CD14-positive monocyte (primary cell): ENCODE measurements at regions not wholly inside any gene's neighbourhood (a gene's known extent, or its start where the extent isn't known, plus 50 kb on each side); places are given as distances from the start of the nearest gene placed in this dataset.
"Not testable (repeated sequence)": the region's sequence is repeated elsewhere in the genome, so short reads cannot be mapped to it uniquely, and the experiment has no call there.

Experiments used
- DNase-seq, 3 donors: peaks; one replicate each; pipeline ENCODE4 v3.0.0-alpha.2; 2011 to 2022
- H2AFZ ChIP-seq: 2 replicates; pipeline ENCODE4 v1.6.0; 2012; ENCODE audit warnings: mild to moderate bottlenecking, low read depth, low read length, inconsistent platforms; ENCODE audit not compliant: insufficient read depth, poor library complexity, severe bottlenecking
- H3K27ac ChIP-seq, 2 donors: 1 replicate in 1 of 2; 2 replicates in 1 of 2; pipeline ENCODE4 v1.5.1; 2012 to 2013; ENCODE audit warnings: low read length in 2 of 2, control low read depth in 1 of 2, inconsistent platforms in 1 of 2, low read depth in 1 of 2, mild to moderate bottlenecking in 1 of 2
- H3K27me3 ChIP-seq, 2 donors: one replicate each; pipeline versions ENCODE4 v1.6.0 to v1.6.1; 2011 to 2013; ENCODE audit warnings: low read length in 2 of 2; ENCODE audit not compliant: control insufficient read depth in 2 of 2, insufficient read depth in 2 of 2
- H3K36me3 ChIP-seq, 2 donors: replicated peaks in 1 of 2; 1 replicate in 1 of 2; 2 replicates in 1 of 2; pipeline versions ENCODE4 v1.5.1 to v1.6.1; 2012 to 2013; ENCODE audit warnings: low read length in 2 of 2, control low read depth in 1 of 2, inconsistent platforms in 1 of 2, mild to moderate bottlenecking in 1 of 2; ENCODE audit not compliant: insufficient read depth in 2 of 2, control insufficient read depth in 1 of 2
- H3K4me1 ChIP-seq, 2 donors: 1 replicate in 1 of 2; 2 replicates in 1 of 2; pipeline versions ENCODE4 v1.5.1 to v1.6.1; 2012 to 2013; ENCODE audit warnings: low read length in 2 of 2, control low read depth in 1 of 2, inconsistent platforms in 1 of 2, mild to moderate bottlenecking in 1 of 2, moderate library complexity in 1 of 2; ENCODE audit not compliant: insufficient read depth in 2 of 2, control insufficient read depth in 1 of 2
- H3K4me2 ChIP-seq: replicated peaks from 2 replicates; pipeline ENCODE3; 2012; ENCODE audit warnings: low read length, moderate library complexity, mild to moderate bottlenecking; ENCODE audit not compliant: poor library complexity, severe bottlenecking; ENCODE audit errors: extremely low read depth
- H3K4me3 ChIP-seq, 3 experiments: fragments of 200-600 bp in 1 of 3; sonication (generic) in 1 of 3; replicated peaks in 1 of 3; 1 replicate in 2 of 3; 2 replicates in 1 of 3; pipeline ENCODE4 v1.5.1; 2011 to 2013; ENCODE audit warnings: low read length in 3 of 3, mild to moderate bottlenecking in 3 of 3, control low read depth in 2 of 3, low read depth in 2 of 3, inconsistent platforms in 1 of 3, moderate library complexity in 1 of 3
- H3K79me2 ChIP-seq: 2 replicates; pipeline ENCODE4 v1.6.0; 2012; ENCODE audit warnings: mild to moderate bottlenecking, control low read depth, inconsistent platforms, low read length, moderate library complexity; ENCODE audit not compliant: insufficient read depth
- H3K9ac ChIP-seq: 2 replicates; pipeline ENCODE4 v1.6.0; 2017; ENCODE audit warnings: low read length, mild to moderate bottlenecking; ENCODE audit not compliant: insufficient read depth, poor library complexity, severe bottlenecking
- H3K9me3 ChIP-seq, 2 donors: replicated peaks in 1 of 2; 1 replicate in 1 of 2; 2 replicates in 1 of 2; pipeline versions ENCODE4 v1.5.1 to v1.6.1; 2012 to 2013; ENCODE audit warnings: low read length in 2 of 2, control low read depth in 1 of 2; ENCODE audit not compliant: control insufficient read depth in 1 of 2, insufficient read depth in 1 of 2
- H4K20me1 ChIP-seq: 2 replicates; pipeline ENCODE4 v1.6.0; 2012; ENCODE audit warnings: mild to moderate bottlenecking, low read length, control low read depth, moderate library complexity; ENCODE audit not compliant: insufficient read depth
- H3K27ac Mint-ChIP-seq, 7 donors: one replicate each; pipeline ENCODE4 v1.8.0; 2020; ENCODE audit warnings: mild to moderate bottlenecking in 7 of 7, mixed read lengths in 7 of 7, moderate library complexity in 6 of 7, inconsistent platforms in 2 of 7
- H3K27me3 Mint-ChIP-seq, 3 donors: one replicate each; pipeline ENCODE4 v1.8.0; 2021 to 2022; ENCODE audit warnings: low read depth in 3 of 3, mild to moderate bottlenecking in 3 of 3, mixed read lengths in 3 of 3, moderate library complexity in 3 of 3, inconsistent platforms in 1 of 3
- H3K36me3 Mint-ChIP-seq, 2 donors: one replicate each; pipeline ENCODE4 v1.8.0; 2020; ENCODE audit warnings: mixed read lengths in 2 of 2, inconsistent platforms in 1 of 2, mild to moderate bottlenecking in 1 of 2
- H3K4me1 Mint-ChIP-seq: one replicate; pipeline ENCODE4 v1.8.0; 2020; ENCODE audit warnings: mild to moderate bottlenecking, mixed read lengths
- H3K4me3 Mint-ChIP-seq, 2 donors: one replicate each; pipeline ENCODE4 v1.8.0; 2020; ENCODE audit warnings: mild to moderate bottlenecking in 2 of 2, mixed read lengths in 2 of 2, moderate library complexity in 1 of 2
- H3K9me3 Mint-ChIP-seq, 7 donors: one replicate each; pipeline ENCODE4 v1.8.0; 2020 to 2022; ENCODE audit warnings: mixed read lengths in 7 of 7, mild to moderate bottlenecking in 6 of 7, moderate library complexity in 6 of 7, inconsistent platforms in 2 of 7
- CTCF ChIP-seq: fragments of 200-600 bp; IDR thresholded peaks from one replicate; pipeline ENCODE4 v1.8.0; 2022; ENCODE audit warnings: antibody characterized with exemption, mild to moderate bottlenecking
- WGBS: methylation state at CpG from one replicate; pipeline ENCODE4 v1.1.5; 2013; ENCODE audit warnings: missing lambda C conversion rate; ENCODE audit not compliant: insufficient coverage; 5-methylcytosine and 5-hydroxymethylcytosine counted together
- intact Hi-C, 2 donors: fragments of 100-400 bp; cut with micrococcal nuclease; formaldehyde crosslinking; loops; one replicate each; pipeline versions ENCODE4 v1.15.0 to v1.15.1; 2023

DNA sequence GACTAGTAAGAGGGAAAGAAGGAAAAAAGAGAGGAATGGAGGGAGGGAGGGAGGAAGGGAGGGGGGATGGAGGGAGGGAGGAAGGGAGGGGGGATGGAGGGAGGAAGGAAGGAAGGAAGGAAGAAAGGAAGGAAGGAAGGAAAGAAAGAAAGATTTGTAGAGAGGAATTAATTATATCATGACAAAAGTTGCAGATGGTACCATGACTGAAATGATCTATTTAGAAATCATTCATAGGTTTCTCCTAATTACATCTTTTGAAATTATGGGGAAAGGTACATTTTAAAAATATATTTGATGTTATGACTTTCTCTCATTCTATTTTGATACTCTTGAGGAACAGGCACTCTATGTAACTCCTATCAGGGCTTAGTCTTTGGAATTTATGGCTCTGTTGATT is 236.2 kb upstream of the BTG1 start:
- Histone ChIP-seq H3K9ac (no peak overlapping the region), H2AFZ (no peak overlapping the region), H3K4me1 (no peaks in the 10 kb centered on the region), H3K27me3 (no peaks in the 10 kb centered on the region), H3K27ac (no peak overlapping the region), H3K79me2 (no peaks in the 10 kb centered on the region), H3K4me3 (no peak overlapping the region), H3K36me3 (no peaks in the 10 kb centered on the region), H3K4me2 (no peak overlapping the region), H4K20me1 (no peaks in the 10 kb centered on the region), H3K9me3 (no peaks in the 10 kb centered on the region)
- Mint-ChIP-seq H3K36me3 (no peaks in the 10 kb centered on the region), H3K4me1 (no peaks in the 10 kb centered on the region), H3K9me3 (peaks cover 0 to 3% (median 0%) of the 10 kb centered on the region in 7 donors), H3K27me3 (peaks cover 1 to 3% (median 2%) of the 10 kb centered on the region in 3 donors), H3K27ac (no peak overlapping the region), H3K4me3 (no peak overlapping the region)
- DNase-seq = no peak
- TF ChIP-seq CTCF = no peak
- intact Hi-C loops = no loop called here

GRCh38 chr12:92378682-92379479 is 233.2 kb upstream of the BTG1 start:
- H3K4me1 ChIP-seq = no peaks in the 10 kb centered on the region
- Mint-ChIP-seq H3K4me3 (no peak overlapping the region), H3K4me1 (no peaks in the 10 kb centered on the region), H3K27me3 (peaks cover 0 to 5% (median 2%) of the 10 kb centered on the region in 3 donors), H3K27ac (no peak overlapping the region), H3K9me3 (peaks cover 0 to 3% (median 0%) of the 10 kb centered on the region in 7 donors), H3K36me3 (peaks cover 0 to 1% of the 10 kb centered on the region in 2 donors)
- H3K4me2 ChIP-seq = no peak overlapping the region
- H4K20me1 ChIP-seq = no peaks in the 10 kb centered on the region
- intact Hi-C loops = no loop called here
- H3K4me3 ChIP-seq = no peak overlapping the region
- no peaks in the 10 kb centered on the region for H3K9me3 ChIP-seq
- H3K27ac ChIP-seq = no peak overlapping the region
- H3K79me2 ChIP-seq = no peaks in the 10 kb centered on the region
- no peak for DNase-seq
- no CpG with 5 or more reads among the region's 4 CpGs for WGBS
- no peaks in the 10 kb centered on the region for H3K36me3 ChIP-seq
- TF ChIP-seq CTCF = no peak
- no peak overlapping the region for H2AFZ ChIP-seq
- no peak overlapping the region for H3K9ac ChIP-seq
- H3K27me3 ChIP-seq = no peaks in the 10 kb centered on the region

- H3K36me3 Mint-ChIP-seq, H3K4me3 ChIP-seq, H3K27me3 Mint-ChIP-seq, H3K27ac Mint-ChIP-seq, H3K9ac ChIP-seq, DNase-seq, H3K9me3 ChIP-seq, H2AFZ ChIP-seq, H3K4me3 Mint-ChIP-seq, H3K4me1 Mint-ChIP-seq, intact Hi-C loops, H3K79me2 ChIP-seq, H3K27me3 ChIP-seq, H3K36me3 ChIP-seq, H3K27ac ChIP-seq, H3K9me3 Mint-ChIP-seq, H3K4me1 ChIP-seq, H4K20me1 ChIP-seq, H3K4me2 ChIP-seq: not testable (repeated sequence)
- WGBS = no CpG with 5 or more reads among the region's 3 CpGs
These were observed 229.9 kb upstream of the BTG1 start for GRCh38 chr12:92375504-92375903.
